Activated CD8-positive, alpha-beta memory T cell treated with anti-CD3 and anti-CD28 coated beads, Interleukin-2, amount 50 U/mL, for 24 hours (primary cell): ENCODE measurements at regions not wholly inside any gene's neighbourhood (a gene's known extent, or its start where the extent isn't known, plus 50 kb on each side); places are given as distances from the start of the nearest gene placed in this dataset.

ENCODE experiments used
- DNase-seq: peaks from one replicate; pipeline ENCODE4 v3.0.0-alpha.2; 2020; ENCODE audit errors: extremely low read depth

DNA sequence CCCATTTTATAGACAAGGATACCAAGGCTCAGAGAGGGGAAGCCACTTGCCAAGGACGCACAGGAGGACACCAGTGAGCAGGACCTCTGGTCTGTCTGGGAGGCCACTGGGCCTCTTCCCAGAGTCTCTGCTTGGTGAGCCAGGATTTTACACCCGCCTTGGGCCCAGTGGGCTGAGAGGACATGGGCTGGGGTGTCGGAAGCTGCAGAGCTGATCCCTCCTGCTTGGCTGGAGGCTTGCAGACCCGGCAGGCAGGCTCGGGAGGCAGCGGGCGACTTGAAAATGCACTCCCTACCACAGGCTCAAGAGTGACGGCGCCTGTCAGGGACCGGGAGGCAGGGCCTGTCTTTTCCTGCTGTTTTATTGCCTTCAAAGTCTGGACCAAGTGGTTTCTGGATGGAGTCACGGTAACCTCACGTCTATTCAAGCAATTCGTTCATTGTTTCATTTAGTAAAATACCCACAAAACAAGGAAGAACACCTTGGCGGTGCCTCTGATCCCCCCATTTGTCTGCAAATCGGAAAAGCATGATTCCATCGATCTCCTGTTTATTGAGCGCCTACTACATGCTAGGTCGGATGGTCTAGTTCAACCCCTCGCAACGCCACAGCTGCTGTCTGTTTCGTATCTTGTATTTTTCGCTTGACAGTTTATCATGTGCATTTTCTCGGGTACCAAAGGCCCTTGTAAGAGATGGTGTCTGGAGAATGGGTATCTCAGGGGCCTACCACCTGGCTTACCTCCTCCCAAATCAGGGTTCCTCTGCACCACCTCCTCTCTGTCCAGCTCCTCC is 108.1 kb upstream of the IER5L start:
- DNase-seq = no peak

DNA sequence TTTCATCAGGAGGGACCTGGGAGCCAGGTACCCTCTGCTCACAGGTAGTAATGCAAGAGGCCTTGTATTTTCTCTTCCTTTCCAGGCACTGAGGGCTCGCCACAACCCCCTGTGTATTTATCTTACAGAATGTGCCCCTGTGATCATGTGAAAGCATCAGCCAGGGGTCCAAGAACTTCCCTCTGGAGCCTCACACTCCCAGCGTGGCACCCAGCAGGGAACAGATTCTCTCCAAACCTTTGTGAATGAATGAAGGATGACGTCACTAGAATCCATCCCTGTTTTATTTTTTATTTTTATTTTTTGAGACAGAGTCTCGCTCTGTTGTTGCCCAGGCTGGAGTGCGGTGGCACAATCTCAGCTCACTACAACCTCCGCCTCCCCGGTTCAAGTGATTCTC is 107.3 kb upstream of the IER5L start:
- no peak for DNase-seq

DNA sequence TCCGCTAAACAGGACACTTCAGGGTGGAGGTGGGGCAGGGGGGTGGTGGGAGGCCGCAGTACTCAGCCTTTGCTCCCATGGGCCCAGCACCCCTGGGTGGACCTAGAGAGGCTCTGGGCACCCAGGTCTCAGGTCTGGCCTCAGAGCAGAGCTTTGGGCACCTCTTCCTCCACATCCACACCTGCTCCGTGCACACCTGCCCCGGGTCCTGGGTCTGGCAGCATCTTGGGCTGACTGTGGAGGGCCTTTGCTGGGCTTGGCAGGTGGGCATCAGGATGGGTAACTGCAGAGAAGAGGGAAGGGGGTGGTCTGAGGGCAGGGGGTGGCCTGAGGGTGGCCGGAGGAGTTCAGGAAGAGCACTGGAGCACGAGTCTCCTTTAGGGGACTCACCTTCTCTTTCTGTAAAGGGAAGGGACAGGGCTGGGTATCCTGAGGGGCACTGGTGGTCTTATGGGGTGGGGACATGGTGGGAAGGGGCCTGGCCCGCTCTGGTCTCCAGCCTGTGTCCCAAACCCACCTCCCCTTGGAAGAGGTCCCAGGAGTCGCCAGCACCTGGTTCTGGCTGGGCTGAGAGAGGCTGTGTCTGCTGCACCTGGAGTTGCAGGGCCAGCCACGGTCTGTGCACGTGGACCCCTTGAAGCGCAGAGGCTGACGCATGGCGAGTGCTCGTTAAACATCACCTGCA is 106.7 kb upstream of the IER5L start:
- DNase-seq = no peak

DNA sequence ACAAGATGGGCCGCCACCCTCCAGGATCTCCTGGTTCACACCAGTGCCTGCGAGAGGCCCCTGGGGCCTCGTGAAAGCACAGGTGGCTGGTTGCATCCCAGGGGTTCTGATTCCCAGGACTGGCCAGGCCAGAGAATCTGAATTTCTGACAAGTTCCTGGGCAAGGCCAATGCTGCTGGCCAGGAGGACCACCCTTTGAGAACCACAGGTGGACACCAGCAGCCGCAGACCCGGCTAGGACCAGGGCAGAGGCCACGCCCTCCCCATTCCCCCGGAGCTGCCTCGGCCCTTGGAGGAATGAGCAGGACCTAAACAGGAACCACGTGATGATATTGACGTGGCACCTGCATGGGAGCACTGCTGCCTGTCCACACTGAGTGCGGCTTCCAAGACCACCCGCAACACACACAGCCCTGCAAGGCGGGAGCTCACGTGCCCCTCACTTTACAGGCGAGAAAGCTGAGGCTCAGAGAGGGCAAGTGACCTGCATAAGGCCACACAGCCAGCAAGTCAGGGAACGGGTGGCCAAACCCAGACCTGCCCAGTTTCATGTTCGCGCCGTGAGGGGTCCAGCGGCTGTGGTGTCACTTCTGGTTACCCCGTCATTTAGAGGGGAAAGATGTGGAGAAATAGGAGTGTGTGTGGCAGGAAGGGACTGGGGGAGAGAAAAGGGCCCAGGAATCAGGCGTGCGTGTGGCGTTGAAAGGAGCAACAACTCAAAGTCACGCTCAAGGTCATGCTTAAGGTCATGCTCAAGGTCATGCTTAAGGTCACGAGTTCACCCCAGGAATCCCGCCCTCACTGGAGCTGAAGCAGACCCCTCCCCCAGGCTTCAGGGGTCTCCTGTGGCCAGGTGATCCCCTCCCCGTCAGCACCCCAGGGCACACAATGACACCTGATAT is 105.9 kb upstream of the IER5L start:
- DNase-seq = no peak

DNA sequence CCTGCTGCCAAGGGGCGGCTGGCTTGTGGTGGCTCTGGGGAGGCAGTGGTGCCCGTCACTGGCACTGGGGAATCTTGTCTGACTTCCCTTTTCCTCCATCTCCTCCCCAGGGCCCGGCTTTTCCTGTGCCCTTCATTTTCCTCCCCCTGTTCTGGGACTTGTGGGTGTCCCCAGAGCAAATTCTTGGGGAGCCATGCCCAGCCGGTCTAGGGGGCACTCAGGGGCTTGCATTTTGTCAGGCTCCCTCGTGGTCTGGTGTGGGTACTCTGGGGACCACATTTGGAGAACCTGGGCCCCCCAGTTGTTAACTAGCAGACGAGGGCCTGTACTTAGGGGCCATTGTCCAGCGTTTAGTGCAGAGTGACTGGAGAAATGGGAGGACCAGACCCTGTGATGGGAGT is 105.2 kb upstream of the IER5L start:
- no peak for DNase-seq

DNA sequence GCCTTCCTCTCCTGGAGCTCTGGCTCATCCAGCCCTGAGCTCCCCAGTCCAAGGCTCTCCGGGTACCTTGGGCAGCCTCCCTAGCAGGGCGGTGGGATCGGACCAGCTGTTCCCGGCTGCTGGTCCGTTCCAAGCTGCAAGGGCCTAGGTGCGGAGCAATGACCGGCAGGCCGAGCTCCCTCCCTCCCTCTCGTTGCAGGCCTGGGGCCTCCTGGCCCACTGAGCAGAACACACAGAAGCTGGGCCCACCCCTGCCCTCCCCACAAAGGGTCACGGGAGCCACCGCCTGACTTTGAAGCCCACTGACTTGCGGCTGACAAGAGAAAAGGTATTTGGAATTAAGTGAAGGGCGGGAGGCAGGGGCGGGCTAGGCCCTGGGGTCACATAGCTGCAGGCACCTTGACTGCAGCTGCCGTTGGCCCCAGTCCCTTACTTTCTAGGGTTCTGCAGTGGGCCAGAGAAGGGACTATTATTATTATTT is 104.7 kb upstream of the IER5L start:
- DNase-seq = no peak

DNA sequence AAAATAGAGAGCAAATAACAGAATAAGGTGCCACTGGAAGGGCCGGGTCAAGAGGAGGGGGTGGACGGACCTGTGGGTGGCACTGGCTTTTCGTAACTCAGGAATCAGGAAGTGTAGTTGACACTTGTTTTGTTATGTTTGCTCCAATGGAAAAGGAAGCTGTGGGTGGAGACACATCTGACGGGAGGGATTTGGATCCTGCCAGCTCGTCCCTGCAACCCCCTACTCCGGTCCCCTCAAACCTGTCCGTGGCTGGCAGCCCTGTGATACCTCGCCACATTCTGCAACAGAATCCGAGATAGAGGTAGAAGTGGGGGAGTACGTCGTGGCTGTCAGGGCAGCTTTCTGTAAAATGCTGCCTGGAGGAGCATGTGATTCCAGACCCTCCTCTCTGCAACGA is 104.2 kb upstream of the IER5L start:
- no peak for DNase-seq

DNA sequence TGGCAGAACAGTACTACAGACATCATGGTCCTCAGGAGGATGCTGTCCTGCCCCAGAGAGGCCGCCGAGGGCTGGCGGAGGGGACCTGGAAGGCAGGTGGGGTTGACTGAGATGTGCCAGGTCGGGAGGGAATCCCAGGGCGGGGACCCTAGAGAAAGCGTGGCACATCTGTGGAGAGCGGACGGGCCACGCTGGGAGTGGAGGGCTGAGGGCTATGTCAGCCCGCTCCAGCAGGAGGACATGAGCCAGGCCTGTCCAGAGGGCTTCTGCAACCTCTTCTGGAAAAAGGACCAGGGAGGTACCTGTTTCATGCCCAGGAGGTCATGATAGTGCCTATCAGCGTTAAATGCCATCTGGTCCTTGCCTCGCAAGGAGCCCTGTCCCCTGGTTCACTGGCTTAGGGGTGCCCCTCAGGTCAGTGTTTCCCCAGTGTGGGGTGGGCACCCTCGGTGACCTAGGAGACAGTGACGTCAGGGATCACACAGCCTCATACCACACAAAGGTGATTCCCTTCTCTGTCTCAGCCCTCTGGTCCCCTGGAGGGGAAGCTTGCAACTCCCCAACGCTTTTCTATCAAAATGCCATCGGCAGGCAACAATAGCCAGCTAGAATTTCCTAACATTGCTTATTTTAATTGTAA is 103.6 kb upstream of the IER5L start:
- DNase-seq = no peak

DNA sequence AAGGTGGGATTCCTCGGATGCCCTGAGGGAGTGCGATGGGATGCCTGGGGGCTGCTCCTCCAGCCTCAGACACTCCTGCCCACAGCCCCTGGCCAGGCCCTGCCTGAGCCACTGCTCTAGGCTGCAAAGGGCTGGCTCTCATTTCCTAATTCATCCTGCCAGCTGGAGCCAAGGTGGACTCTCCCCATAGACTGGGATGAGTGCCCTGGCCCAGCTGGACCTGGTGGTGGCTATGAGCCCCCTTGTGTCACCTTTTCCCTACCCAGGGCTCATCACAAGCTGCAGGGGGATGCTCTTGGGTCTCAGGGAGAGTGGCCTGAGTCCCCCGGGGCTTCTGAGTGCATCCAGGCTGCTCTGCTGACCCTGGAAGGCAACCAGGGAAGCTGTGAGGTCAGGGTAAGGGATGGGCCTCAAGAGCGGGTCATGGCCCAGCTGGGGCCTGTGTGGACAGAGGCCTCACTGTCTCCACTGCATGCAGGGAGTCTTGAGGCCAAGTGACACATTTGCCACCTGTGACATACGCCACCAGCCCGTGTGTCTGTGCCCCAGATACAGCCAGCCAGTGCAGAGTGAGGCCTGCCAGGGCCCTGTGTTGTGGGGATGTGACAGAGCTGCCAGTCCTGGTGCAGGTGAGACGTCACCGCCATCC is 102.7 kb upstream of the IER5L start:
- no peak for DNase-seq

DNA sequence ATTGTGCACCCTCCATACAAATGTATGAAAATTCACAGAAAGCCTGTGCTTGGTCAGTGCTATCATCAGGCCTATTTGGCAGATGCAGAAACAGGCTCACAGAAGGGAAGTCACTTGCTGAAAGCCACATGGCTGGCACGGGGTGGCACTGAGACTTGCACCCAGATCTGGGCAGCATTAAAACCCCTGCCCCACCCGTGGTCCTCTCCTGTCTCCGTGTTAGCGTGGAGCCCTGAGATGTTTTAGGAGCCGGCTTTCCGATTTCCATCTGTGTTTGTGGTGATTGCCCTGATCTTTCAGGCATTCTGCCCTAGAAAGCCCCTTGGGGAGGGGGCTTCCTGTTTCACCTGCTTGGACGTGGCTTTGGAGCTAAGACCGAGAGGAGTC is 102.2 kb upstream of the IER5L start:
- no peak for DNase-seq

DNA sequence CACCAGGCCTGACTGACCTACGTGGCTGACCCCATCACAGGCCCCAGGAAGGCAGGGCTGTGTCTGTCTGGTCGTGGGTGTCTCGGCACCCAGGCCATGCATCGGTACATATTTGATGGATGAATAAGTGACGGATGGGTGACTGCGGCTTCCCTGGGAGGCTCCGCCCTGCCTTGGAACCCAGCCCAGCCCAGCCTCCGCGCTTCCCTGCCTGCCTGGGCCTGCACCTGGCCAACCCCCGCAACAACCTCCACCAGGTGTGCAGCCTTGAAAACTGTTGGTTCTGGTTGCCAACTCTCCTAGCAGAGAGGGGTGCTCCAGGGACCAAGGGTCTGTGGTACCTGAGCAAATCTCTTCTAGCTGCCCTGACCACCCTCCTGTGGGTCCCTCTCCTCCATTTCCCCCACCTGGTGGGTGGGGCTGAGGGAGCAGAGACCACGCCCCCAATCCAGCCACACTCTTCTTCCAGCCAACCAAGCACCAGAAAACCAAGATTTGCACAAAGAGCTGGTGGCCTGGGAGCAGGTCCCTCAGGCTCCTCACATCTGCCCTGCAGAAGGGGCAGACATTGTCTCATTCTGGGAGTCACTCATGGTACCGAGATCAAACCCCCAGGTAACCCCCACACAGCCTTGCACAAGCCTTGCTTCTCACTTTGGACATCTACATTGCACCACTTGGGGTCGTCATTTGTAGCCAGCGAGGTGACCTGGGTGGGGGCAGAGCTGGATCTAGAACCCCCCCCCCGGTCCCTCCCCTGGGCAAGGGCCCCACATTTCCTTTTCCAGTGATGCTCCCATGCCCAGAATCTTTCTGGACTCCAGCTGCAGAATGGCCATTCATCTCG is 100.6 kb upstream of the IER5L start:
- no peak for DNase-seq

DNA sequence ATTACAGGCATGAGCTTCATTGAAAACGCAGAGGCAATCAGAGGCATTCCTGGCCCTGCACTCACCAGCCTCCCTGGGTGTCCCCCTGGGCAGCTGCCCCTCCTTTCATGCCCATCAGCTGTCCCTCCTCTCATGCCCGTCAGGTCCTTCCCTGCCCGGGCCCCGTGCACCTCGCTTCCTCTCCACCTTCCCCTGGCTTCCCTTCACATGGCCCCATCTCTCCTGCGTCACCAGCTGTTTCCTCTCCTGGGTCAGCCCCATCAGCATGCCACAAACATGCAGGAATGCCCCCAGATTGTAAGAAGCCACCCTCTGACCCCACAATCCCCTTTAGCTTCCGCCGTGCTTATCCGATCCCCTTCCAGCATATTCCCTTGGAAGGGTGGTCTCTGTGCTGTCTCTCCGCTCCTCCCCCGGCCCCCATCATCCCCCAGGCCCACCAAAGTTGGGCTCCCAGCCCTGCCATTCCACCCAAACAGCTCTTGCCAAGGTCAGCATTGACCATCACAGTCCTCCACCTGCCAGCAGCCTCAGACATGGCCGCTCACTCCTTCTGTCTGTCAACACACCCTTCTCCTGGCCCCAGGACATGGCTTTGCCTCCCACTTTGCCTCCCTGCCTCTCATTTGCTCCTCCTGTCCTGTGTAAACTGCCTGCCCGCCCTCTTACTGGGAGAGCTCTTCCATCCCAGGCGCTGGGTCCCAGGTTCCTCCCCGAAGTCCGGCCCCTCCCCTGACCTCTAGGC is 98.6 kb upstream of the IER5L start:
- DNase-seq = no peak

DNA sequence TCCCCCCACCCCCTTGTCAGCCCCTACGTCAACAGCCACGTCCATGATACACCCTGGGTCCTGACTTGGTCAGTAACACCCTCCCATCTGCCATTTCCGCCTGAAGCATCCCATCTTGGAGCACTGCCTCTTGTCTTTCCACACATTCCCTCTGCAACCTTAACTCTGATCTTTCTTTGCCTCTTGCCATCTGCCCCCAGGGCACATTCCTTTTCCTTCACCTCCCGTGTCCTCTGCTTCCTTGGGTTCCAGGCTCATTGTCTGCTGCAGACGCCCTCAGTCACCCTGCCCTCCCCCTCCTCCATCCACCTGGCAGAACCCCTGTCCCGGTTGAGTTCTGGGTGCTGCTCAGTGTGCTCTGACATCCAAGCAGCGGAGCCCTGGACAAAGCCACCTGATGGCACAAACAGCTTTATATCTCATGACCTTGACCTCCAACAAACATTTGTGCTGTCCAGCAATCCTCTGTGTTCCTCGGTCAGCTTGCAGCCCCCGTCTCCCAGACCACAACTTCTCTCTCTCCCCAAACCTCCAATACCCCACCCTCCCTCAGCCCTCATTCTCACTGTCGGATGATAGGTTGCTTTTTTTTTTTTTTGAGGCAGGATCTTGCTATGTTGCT is 97.7 kb upstream of the IER5L start:
- no peak for DNase-seq

DNA sequence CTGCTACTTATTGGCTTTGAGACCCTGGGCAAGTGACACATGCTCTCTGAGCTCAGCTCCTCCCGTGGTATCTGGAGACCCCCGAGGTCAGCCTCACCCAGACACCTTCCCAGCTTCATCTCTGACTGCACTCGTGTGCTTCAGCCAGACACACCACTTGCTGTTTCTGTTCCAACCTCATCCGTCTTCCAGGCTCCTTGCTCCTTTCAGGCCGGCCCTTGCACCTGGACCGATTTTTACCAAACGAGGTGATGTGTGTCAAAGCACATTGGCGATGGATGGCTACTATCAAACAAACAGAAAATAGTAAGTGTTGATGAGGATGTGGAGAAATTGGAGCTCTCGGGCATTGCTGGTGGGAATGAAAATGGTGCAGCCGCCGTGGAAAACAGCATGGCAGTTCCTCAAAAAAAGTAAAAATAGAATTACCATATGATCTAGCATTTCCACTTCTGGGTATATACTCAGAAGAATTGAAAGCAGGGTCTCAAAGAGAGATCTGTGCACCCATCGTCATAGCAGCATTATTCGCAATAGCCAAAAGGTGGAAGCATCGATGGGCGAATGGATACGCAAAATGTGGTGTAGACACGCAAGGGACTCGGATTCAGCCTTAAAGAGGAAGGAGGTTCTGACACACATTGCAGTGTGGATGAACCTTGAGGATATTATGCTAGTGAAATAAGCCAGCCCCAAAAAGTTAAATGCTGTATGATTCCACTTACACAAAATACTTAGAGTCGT is 96.1 kb upstream of the IER5L start:
- DNase-seq = no peak

DNA sequence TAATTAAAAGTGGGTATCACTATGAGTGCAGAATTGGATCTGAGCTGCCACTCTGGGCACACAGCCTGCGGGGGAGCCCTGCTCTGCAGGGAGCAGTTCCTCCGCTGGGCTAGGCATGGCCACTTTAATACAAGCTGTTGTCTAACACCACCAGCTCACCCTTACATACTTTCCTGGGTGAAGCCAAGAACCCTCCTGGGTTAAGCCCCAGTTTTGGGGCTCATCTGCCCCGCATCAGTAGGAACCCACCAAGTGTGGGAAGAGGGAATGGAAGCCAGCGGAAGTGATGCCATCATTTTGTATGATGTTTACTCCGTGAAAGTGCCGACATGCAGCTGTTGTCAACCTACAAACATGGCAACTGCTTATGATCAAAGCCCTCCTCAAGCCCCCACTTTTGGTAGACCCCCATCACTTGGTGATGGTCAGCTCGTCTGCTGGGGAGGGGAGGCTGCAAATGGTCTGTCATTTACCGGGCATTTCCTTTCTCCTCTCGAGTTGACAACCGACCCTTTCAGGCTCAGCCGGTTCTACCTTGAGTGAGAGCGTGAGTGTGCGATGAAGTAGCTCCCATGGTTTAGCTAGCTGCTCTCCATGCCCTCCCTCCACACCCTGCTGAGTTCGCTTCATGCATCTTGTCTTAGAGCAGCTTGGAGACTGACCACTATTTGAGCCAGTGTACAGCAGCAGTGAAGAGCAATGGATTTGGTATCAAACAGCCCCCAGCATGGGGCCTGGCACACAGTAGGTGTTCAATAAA is 95.3 kb upstream of the IER5L start:
- no peak for DNase-seq

DNA sequence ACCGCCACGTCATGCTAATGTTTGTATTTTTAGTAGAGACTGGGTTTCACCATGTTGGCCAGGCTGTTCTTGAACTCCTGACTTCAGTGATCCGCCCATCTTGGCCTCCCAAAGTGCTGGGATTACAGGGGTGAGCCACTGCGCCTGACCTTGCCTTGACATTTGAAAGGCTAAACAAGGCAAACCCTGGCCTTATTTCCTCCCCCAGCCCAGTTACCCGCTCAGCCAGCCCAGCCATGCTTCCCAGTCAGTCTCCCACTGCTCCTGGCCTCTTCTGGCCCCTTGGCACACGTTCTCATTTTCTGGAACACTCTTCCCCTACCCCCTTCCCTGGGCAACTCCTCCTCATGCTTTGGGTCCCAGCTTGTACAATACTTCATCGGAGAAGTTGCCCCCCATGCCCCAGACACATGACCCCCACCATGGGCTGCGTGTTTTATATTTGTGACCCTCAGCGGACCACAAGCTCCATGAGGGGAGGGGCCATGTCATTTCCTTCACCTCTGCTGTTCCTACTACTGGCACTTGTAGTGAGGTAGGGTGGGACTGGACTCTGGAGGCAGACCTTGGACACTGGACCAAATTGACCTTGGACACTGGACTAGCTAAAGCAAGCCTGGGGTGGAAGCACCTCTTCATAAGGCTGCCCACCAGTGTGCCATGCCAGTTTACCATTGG is 94.4 kb upstream of the IER5L start:
- no peak for DNase-seq

DNA sequence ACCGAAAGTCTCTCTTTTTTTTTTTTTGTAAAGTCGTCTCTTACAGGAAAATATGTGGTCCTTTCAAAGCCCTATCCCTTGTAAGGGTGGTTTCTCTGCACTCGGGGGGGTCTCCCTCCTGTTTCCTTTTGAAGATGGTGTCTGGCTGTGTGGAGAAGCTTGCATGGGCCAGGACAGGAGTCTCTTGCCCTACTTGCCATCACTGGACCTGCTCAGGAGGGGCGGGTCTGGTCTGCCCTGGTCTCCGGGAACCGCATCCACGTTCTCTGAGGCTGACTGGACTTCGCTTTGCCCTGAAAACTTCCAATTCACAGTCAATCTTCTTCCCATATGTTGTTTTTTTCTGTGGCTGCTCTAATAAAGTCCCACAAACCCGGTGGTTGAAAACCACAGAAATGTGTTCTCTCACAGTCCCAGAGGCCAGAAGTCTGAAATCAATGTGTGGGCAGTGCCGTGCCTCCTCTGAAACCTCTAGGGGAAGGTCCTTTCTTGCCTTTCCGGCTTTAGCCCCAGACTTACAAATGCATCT is 92.9 kb upstream of the IER5L start:
- no peak for DNase-seq
